Skin epidermis (tissue), 12 donors: ENCODE measurements at regions not wholly inside any gene's neighbourhood (a gene's known extent, or its start where the extent isn't known, plus 50 kb on each side); places are given as distances from the start of the nearest gene placed in this dataset.
A peak's percentile ranks its signal among the peaks of the same experiment; 100 is the strongest.

Source experiments
- H3K27ac ChIP-seq, 21 experiments: fragments of 200-600 bp; sonication (generic) in 11 of 21; one replicate each; pipeline ENCODE4 v1.5.0; 2020; ENCODE audit warnings: mild to moderate bottlenecking in 3 of 21, inconsistent platforms in 2 of 21, moderate library complexity in 2 of 21
- H3K4me3 ChIP-seq, 7 experiments: fragments of 200-600 bp; sonication (generic) in 2 of 7; one replicate each; pipeline ENCODE4 v1.5.0; 2020; ENCODE audit warnings: inconsistent platforms in 2 of 7, mild to moderate bottlenecking in 2 of 7, moderate library complexity in 1 of 7

GRCh38 chr6:22064558-22064957 is 232.3 kb downstream of the PRL start:
- Histone ChIP-seq H3K4me3 (no peak overlapping the region), H3K27ac (no peak overlapping the region)

DNA sequence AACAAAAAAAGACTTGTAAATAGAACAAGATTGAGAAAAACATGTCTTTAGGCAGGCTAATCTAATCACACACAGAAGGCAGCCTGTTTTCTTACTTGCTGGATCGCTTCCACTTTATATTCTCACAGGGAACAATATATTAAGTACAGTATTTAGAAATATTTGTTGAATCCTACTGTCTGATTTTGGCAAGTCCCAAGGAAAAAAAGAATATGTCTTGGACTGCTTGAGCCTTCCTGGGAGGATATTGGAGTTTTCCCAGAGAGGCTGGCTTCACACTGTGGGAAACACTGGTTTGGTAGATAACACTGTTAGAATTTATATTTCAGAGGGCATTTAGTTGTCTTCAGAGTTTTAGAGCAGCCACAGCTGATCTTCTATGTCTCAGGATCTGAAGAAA is 229.7 kb downstream of the PRL start:
- H3K27ac ChIP-seq = peak overlapping the region in 5 of 21 experiments; percentile 3 to 72 (median 13)
- no peak overlapping the region for H3K4me3 ChIP-seq

GRCh38 chr6:22067671-22068070 is 229.2 kb downstream of the PRL start:
- Histone ChIP-seq H3K4me3 (no peak overlapping the region), H3K27ac (peak overlapping the region in 2 of 21 experiments; percentile 16 to 72)

GRCh38 chr6:22068561-22069305 is 228.1 kb downstream of the PRL start:
- H3K27ac ChIP-seq = no peak overlapping the region

DNA sequence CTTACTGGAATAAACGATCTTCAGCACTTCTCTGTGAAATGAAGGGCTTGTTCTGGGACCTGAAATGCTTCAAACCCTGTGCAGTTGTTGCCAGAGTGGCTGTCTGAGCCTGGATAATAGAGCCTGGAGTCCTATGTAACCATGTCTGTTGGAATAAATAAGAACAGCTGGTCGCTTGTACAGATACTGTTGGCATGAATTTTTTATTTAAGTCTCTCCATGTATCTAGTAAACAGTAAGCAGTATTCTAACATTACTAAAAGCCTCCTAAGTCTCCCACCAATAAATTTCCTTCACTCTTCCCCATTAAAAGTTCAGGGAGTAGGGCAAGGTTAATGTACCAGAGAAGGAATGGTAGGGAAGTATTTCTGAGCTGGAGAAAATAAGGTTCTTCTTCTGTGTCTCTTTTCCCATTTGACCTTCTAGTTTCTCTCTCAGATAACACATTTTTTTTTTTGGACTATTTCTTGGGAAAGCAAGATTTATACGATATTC is 227.5 kb downstream of the PRL start:
- Histone ChIP-seq H3K4me3 (no peak overlapping the region), H3K27ac (no peak overlapping the region)

More at GRCh38 chr6:22068561-22069305, 228.1 kb downstream of the PRL start:
- no peak overlapping the region for H3K4me3 ChIP-seq

DNA sequence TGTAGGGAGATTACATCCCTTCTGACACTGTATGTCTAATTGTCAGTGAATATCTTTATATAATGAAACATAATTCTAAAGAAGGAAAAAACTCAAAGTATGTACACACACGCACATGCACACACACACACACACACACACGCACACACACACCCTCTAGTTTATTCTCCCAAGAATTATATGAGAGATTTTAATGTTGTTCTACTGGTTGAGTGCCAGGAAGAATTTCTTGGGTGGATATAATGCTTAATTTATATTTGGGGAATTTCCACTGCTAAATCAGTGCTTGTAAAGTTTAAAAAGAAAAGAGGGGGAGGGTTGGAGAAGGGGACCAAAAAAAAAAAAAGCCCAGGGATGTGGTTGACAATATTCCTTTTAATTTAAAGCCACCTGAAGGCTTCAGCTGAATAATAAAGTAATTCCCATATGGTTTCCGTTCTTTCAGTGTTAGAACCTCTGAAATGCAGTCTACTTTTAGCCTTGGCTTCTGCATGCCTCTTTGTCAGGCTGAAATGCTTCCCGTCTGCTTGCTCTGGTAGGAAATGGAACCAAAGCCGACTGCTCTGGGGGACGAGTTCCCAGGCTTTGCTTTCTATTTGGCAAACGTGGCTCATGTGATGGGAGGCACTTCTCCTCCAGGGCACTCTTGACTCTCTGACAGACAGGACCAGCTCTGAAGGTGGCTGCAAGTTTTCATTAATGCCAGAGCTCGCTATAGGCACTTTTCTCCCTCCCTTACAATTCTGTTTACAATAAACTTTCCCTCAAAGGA is 225.4 kb downstream of the PRL start:
- peak overlapping the region in 17 of 21 experiments; percentile 2 to 78 (median 47) for H3K27ac ChIP-seq
- no peak overlapping the region for H3K4me3 ChIP-seq

DNA sequence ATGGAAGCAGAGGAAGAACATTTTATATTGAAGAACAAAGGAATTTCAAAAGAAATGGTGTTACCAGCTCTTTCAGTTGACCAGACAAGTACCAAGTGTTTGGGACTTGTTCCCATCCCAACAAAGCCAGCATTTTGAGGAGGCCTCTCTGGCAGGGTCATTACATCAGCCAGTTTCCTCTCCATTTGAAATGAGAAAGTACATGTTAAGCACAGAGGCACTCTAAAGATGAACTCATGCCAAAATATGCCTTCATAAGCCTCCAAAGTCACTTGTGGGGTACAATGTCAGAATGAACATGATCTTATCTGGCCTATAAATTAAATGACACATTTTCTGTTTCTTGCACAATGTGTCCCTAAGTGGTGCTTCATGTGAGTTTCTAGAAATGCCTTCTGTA is 223.9 kb downstream of the PRL start:
- Histone ChIP-seq H3K4me3 (no peak overlapping the region), H3K27ac (no peak overlapping the region)

- no peak overlapping the region for H3K27ac ChIP-seq
- H3K4me3 ChIP-seq = no peak overlapping the region
Measured at GRCh38 chr6:22073516-22074198, 223.2 kb downstream of the PRL start.

GRCh38 chr6:22078288-22078687 is 218.5 kb downstream of the PRL start:
- Histone ChIP-seq H3K27ac (no peak overlapping the region), H3K4me3 (no peak overlapping the region)

GRCh38 chr6:22078802-22079545 is 217.9 kb downstream of the PRL start:
- Histone ChIP-seq H3K4me3 (no peak overlapping the region), H3K27ac (no peak overlapping the region)

DNA sequence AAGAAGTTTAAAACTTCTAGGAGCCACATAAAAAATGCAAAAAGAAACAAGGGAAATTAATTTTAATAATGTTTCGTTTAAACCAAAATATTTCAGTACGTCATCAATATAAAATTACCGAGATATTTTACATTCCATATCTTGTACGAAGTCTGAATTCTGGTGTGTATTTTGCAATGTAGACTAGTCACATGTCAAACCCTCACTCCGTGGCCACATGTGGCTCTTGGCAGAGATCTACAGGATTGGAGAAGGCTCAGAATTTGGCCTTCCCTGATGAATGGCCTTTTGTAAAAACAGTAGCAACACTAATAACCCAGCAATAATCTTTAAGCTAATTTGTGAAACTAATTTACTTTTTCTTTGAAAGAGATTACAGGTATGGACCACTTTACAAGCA is 217.1 kb downstream of the PRL start:
- H3K4me3 ChIP-seq = no peak overlapping the region
- no peak overlapping the region for H3K27ac ChIP-seq

- no peak overlapping the region for H3K4me3 ChIP-seq
- H3K27ac ChIP-seq = no peak overlapping the region
Measured at GRCh38 chr6:22081709-22082108, 215.1 kb downstream of the PRL start.

DNA sequence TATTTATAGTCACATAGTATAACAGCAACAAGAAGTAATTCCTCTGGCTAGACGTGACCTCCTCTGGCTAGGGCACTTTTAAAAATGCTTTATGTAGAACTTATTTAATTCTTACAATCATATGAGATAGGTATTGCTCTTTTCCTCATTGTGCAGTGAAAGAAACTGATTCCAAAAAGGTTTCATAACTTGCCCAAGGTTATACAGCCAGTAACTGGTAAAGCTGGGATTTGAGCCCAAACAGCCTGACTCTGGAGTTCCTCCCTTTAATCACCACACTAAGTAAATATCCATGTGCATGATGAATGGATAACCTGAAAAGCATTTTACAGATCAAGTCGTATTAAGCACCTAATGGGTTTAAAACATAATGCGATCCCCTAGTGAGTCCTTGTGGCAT is 214.6 kb downstream of the PRL start:
- no peak overlapping the region for H3K27ac ChIP-seq
- no peak overlapping the region for H3K4me3 ChIP-seq

DNA sequence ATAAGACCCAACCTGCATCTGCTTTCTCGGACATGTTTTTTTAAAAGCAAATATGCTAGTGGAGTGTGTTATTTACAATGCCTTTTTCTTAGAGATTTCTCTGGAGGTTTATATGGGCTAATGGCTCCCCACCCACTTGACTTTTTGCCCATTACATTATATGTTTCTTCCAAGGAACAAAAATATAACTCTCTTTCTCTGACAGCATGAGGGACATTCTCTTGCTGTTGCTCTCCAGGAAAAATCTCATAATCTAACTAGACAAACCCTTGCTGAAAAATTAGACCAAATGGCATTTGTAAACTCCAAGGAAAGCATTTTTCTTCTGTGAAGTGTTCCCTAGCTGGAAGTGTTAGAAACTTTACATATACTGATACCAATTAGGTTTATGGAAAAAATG is 213.7 kb downstream of the PRL start:
- Histone ChIP-seq H3K27ac (no peak overlapping the region), H3K4me3 (no peak overlapping the region)

DNA sequence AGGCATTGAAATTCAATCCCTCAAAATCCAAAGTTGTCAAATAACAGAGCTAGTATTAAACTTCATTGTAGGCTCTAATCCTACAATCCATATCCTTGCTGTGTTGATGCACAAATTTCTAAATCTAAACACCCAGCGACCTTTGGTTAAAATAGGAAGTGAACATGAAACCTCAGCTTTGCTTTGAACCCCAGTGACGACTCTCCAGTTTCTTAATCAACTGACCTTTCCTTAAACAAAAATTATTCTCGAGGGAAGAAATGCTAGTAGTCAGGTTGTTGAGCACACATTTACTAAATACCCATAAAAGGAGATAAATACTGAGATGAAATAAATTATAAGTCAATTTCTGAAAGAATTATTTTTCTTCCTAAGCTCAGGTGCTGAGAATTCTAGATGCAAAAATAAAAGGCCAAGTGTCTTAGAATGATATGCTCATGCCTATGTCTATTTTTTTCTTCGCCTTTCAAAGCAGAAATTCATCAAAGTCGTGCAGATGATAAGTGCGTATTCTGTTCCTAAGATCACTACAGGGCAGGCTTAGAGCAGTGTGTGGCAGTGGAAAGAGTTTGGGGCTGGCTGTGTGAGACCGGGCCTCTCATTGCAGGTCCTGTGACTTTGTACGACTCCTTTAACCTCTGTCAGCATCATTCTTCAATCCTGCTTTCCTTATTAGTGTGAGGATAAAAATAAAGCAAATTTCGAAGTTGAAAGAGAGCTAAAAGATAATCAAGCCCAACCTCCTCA is 208.7 kb downstream of the PRL start:
- Histone ChIP-seq H3K27ac (no peak overlapping the region), H3K4me3 (no peak overlapping the region)

DNA sequence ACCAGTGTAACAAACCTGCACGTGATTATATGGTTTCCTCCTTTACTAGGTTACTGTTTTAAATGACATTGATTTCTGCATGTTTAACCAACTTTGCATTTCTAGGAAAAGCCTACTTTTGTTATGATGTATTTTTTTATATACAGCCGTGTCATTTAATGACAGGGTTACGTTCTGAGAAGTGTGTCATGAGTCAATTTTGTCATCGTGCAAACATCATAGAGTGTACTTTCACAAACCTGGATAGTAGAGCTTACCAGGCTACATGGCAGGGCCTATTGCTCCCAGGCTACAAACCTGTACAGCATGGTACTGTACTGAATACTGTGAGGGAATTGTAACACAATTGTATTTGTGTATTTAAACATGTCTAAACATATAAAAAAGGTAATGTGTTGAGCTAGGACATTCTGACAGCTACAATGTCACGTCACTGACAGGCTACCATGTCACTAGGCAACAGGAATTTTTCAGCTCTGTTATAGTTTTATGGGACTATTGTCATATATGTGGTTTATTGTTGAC is 205.3 kb downstream of the PRL start:
- Histone ChIP-seq H3K4me3 (no peak overlapping the region), H3K27ac (no peak overlapping the region)

GRCh38 chr6:22095836-22096235 is 201.0 kb downstream of the PRL start:
- H3K27ac ChIP-seq = no peak overlapping the region
- no peak overlapping the region for H3K4me3 ChIP-seq

- no peak overlapping the region for H3K27ac ChIP-seq
- no peak overlapping the region for H3K4me3 ChIP-seq
Measured at GRCh38 chr6:22098601-22099031, 198.2 kb downstream of the PRL start.

- H3K27ac ChIP-seq = no peak overlapping the region
- H3K4me3 ChIP-seq = no peak overlapping the region
Measured at GRCh38 chr6:22099231-22099630, 197.6 kb downstream of the PRL start.
